H1 (cell line): ENCODE measurements at regions not wholly inside any gene's neighbourhood (a gene's known extent, or its start where the extent isn't known, plus 50 kb on each side); places are given as distances from the start of the nearest gene placed in this dataset.
"Not testable (repeated sequence)": the region's sequence is repeated elsewhere in the genome, so short reads cannot be mapped to it uniquely, and the experiment has no call there.

ENCODE experiments used
- CTCF ChIA-PET: fragments of 300-600 bp; sonication (Branson Sonifier 250); formaldehyde crosslinking; loops from one replicate; lab custom pipeline; 2021; ENCODE audit not compliant: partially characterized antibody; lab: Charles Lee
- POLR2A ChIA-PET: fragments of 300-600 bp; sonication (Branson Sonifier 250); formaldehyde crosslinking; loops from one replicate; lab custom pipeline; 2021; ENCODE audit warnings: inconsistent platforms; ENCODE audit not compliant: partially characterized antibody; lab: Charles Lee
- DNase-seq, 2 experiments: peaks; one replicate each; pipeline versions ENCODE4 v3.0.0 to v3.0.0-alpha.2; 2010 to 2022; ENCODE audit warnings: low spot score in 2 of 2, low read depth in 1 of 2, mixed read lengths in 1 of 2
- FAIRE-seq: peaks from 2 replicates; lab custom pipeline; 2011; peaks lifted over from hg19 to GRCh38; lab: Jason Lieb, UNC
- H2AFZ ChIP-seq: 2 replicates; pipeline ENCODE4 v1.8.1; 2012; ENCODE audit warnings: low read length, inconsistent platforms
- H2AK5ac ChIP-seq: 2 replicates; pipeline ENCODE4 v1.6.1; 2013; ENCODE audit warnings: low read depth, low read length
- H2BK120ac ChIP-seq: replicated peaks from 2 replicates; pipeline ENCODE3; 2013; ENCODE audit warnings: low read depth, low read length, inconsistent platforms
- H2BK12ac ChIP-seq: 2 replicates; pipeline ENCODE4 v1.6.1; 2013; ENCODE audit warnings: low read depth, low read length
- H2BK15ac ChIP-seq: 2 replicates; pipeline ENCODE4 v1.6.1; 2013; ENCODE audit warnings: low read length
- H2BK20ac ChIP-seq: 2 replicates; pipeline ENCODE4 v1.6.1; 2013; ENCODE audit warnings: low read length
- H2BK5ac ChIP-seq: 2 replicates; pipeline ENCODE4 v1.6.1; 2013; ENCODE audit warnings: low read depth, low read length
- H3K14ac ChIP-seq: 2 replicates; pipeline ENCODE4 v1.6.1; 2013; ENCODE audit warnings: inconsistent platforms; ENCODE audit not compliant: insufficient read length
- H3K18ac ChIP-seq: 2 replicates; pipeline ENCODE4 v1.6.1; 2013; ENCODE audit warnings: low read length; ENCODE audit errors: extremely low read depth
- H3K23ac ChIP-seq: 2 replicates; pipeline ENCODE4 v1.6.1; 2013; ENCODE audit warnings: inconsistent platforms; ENCODE audit not compliant: insufficient read length
- H3K23me2 ChIP-seq: 2 replicates; pipeline ENCODE4 v1.6.1; 2013; ENCODE audit warnings: low read depth, low read length
- H3K27ac ChIP-seq: 2 replicates; pipeline ENCODE4 v1.6.1; 2011; ENCODE audit warnings: low read depth, low read length, inconsistent platforms
- H3K27me3 ChIP-seq, 4 experiments: replicated peaks in 1 of 4; 1 replicate in 1 of 4; 2 replicates in 3 of 4; pipeline versions ENCODE4 v1.6.1 to v1.8.1; 2011 to 2013; ENCODE audit warnings: low read length in 3 of 4, mild to moderate bottlenecking in 3 of 4, inconsistent platforms in 2 of 4, mixed read lengths in 2 of 4, moderate library complexity in 1 of 4; ENCODE audit not compliant: control insufficient read depth in 3 of 4, insufficient read depth in 3 of 4; ENCODE audit errors: extremely low read depth in 1 of 4
- H3K36me3 ChIP-seq, 4 experiments: 2 replicates each; pipeline versions ENCODE4 v1.6.1 to v1.8.1; 2011 to 2013; ENCODE audit warnings: mild to moderate bottlenecking in 4 of 4, low read length in 3 of 4, moderate library complexity in 2 of 4, control low read depth in 1 of 4, inconsistent platforms in 1 of 4; ENCODE audit not compliant: insufficient read depth in 4 of 4, control insufficient read depth in 2 of 4
- H3K4ac ChIP-seq: replicated peaks from 2 replicates; pipeline ENCODE3; 2013; ENCODE audit warnings: low read length, low read depth, mixed read lengths, inconsistent platforms; ENCODE audit not compliant: insufficient read length
- H3K4me1 ChIP-seq, 4 experiments: replicated peaks in 1 of 4; 1 replicate in 1 of 4; 2 replicates in 3 of 4; pipeline versions ENCODE4 v1.6.1 to v1.8.1; 2011 to 2013; ENCODE audit warnings: low read length in 3 of 4, inconsistent platforms in 2 of 4, mixed read lengths in 1 of 4; ENCODE audit not compliant: insufficient read depth in 4 of 4, control insufficient read depth in 3 of 4
- H3K4me2 ChIP-seq, 2 experiments: 2 replicates each; pipeline versions ENCODE4 v1.6.1 to v1.8.1; 2011 to 2013; ENCODE audit warnings: low read depth in 2 of 2, low read length in 2 of 2, control low read depth in 1 of 2, inconsistent platforms in 1 of 2, mild to moderate bottlenecking in 1 of 2; ENCODE audit not compliant: insufficient read depth in 1 of 2
- H3K4me3 ChIP-seq, 4 experiments: fragments of 200-600, 300-600 bp in 1 of 4; sonication (generic), shearing (Covaris generic), sonication (Bioruptor Twin) in 1 of 4; 2 replicates each; pipeline versions ENCODE4 v1.5.1 to v1.8.1; 2011 to 2016; ENCODE audit warnings: low read length in 4 of 4, low read depth in 3 of 4, control low read depth in 2 of 4, inconsistent platforms in 2 of 4, mild to moderate bottlenecking in 2 of 4, mixed read lengths in 1 of 4, moderate library complexity in 1 of 4; ENCODE audit not compliant: insufficient read depth in 2 of 4; ENCODE audit errors: extremely low read depth in 1 of 4
- H3K56ac ChIP-seq: replicated peaks from 2 replicates; pipeline ENCODE3; 2013; ENCODE audit warnings: low read depth, mild to moderate bottlenecking, mixed read lengths, low read length, inconsistent platforms; ENCODE audit not compliant: insufficient read length
- H3K79me1 ChIP-seq: 2 replicates; pipeline ENCODE4 v1.6.1; 2013; ENCODE audit warnings: low read depth, low read length, control low read depth
- H3K79me2 ChIP-seq, 2 experiments: 2 replicates each; pipeline versions ENCODE4 v1.6.1 to v1.8.1; 2012 to 2013; ENCODE audit warnings: low read length in 2 of 2, mild to moderate bottlenecking in 2 of 2, inconsistent platforms in 1 of 2; ENCODE audit not compliant: insufficient read depth in 2 of 2, control insufficient read depth in 1 of 2
- H3K9ac ChIP-seq, 4 experiments: replicated peaks in 1 of 4; 1 replicate in 1 of 4; 2 replicates in 3 of 4; pipeline versions ENCODE4 v1.6.1 to v1.8.1; 2011 to 2013; ENCODE audit warnings: low read depth in 3 of 4, low read length in 3 of 4, control low read depth in 2 of 4, mild to moderate bottlenecking in 2 of 4, moderate library complexity in 2 of 4, inconsistent platforms in 1 of 4; ENCODE audit errors: extremely low read depth in 1 of 4
- H3K9me3 ChIP-seq, 2 experiments: 2 replicates each; pipeline versions ENCODE4 v1.6.1 to v1.8.1; 2012 to 2013; ENCODE audit warnings: mild to moderate bottlenecking in 2 of 2, moderate library complexity in 2 of 2, control low read depth in 1 of 2, inconsistent platforms in 1 of 2, low read depth in 1 of 2, low read length in 1 of 2, mixed read lengths in 1 of 2; ENCODE audit not compliant: insufficient read depth in 2 of 2
- H4K20me1 ChIP-seq, 2 experiments: replicated peaks in 1 of 2; 2 replicates each; pipeline versions ENCODE3 to v1.8.1; 2011 to 2013; ENCODE audit warnings: inconsistent platforms in 2 of 2, low read length in 2 of 2, mild to moderate bottlenecking in 1 of 2; ENCODE audit not compliant: insufficient read depth in 2 of 2, control insufficient read depth in 1 of 2
- H4K5ac ChIP-seq: 2 replicates; pipeline ENCODE4 v1.6.1; 2013; ENCODE audit warnings: low read length, low read depth, mixed read lengths, inconsistent platforms; ENCODE audit not compliant: insufficient read length
- H4K8ac ChIP-seq: 2 replicates; pipeline ENCODE4 v1.8.0; 2013; ENCODE audit warnings: mild to moderate bottlenecking, moderate library complexity, low read length, inconsistent platforms; ENCODE audit not compliant: insufficient read depth; ENCODE audit errors: extremely low read depth
- H4K91ac ChIP-seq: replicated peaks from 2 replicates; pipeline ENCODE3; 2013; ENCODE audit warnings: low read length, mixed read lengths, inconsistent platforms; ENCODE audit not compliant: insufficient read length
- WGBS, 2 experiments: shearing (Covaris generic) in 1 of 2; methylation state at CpG; one replicate each; pipeline versions ENCODE4 v1.1.6 to v1.1.7; 2013 to 2015; ENCODE audit warnings: low lambda C conversion rate in 2 of 2, mixed read lengths in 2 of 2, inconsistent platforms in 1 of 2, low coverage in 1 of 2, missing lambda C conversion rate in 1 of 2; ENCODE audit not compliant: insufficient replicate concordance in 2 of 2, insufficient coverage in 1 of 2, insufficient read length in 1 of 2; ENCODE audit errors: extremely low coverage in 1 of 2, missing lambda C conversion rate in 1 of 2; 5-methylcytosine and 5-hydroxymethylcytosine counted together

- H4K5ac ChIP-seq, H2BK20ac ChIP-seq, H2BK12ac ChIP-seq, H2AK5ac ChIP-seq, H3K36me3 ChIP-seq, H3K18ac ChIP-seq, H4K8ac ChIP-seq, H2AFZ ChIP-seq, H3K4me1 ChIP-seq, H3K27me3 ChIP-seq, H3K79me2 ChIP-seq, H2BK5ac ChIP-seq, H4K91ac ChIP-seq, POLR2A ChIA-PET, H3K4me3 ChIP-seq, H3K9ac ChIP-seq, FAIRE-seq, H3K23me2 ChIP-seq, H3K23ac ChIP-seq, H4K20me1 ChIP-seq, DNase-seq, H3K4ac ChIP-seq, H2BK120ac ChIP-seq, H3K79me1 ChIP-seq, H3K56ac ChIP-seq, H3K14ac ChIP-seq, H2BK15ac ChIP-seq, H3K4me2 ChIP-seq, H3K27ac ChIP-seq: not testable (repeated sequence)
- WGBS, 2 experiments, result 79% methylated on average over 8 of the region's 8 CpGs; no CpG with 5 or more reads in 1 of the 2 experiments
- CTCF ChIA-PET, result interaction anchor here (1.3 kb wide), 1 partner anchor 13 kb away, joined by 3 read pairs; no protein-coding TSS in a partner anchor
- peaks cover 58 to 69% of the 10 kb centered on the region in 2 experiments for H3K9me3 ChIP-seq
Observed at GRCh38 chr12:34109909-34110531, 87.7 kb downstream of the ALG10 start.
